Epithelial cell of proximal tubule (primary cell): ENCODE measurements at regions not wholly inside any gene's neighbourhood (a gene's known extent, or its start where the extent isn't known, plus 50 kb on each side); places are given as distances from the start of the nearest gene placed in this dataset.

Experiments
- DNase-seq: peaks from one replicate; pipeline ENCODE4 v3.0.0-alpha.2; 2011; ENCODE audit warnings: low read depth
- H3K4me3 ChIP-seq: 2 replicates; pipeline ENCODE4 v1.5.1; 2011; ENCODE audit warnings: low read depth, mild to moderate bottlenecking, low read length
- TF ChIP-seq, protein P1 (sequence below): conservative IDR thresholded peaks from 2 replicates; pipeline ENCODE4 v1.5.1; 2012; ENCODE audit warnings: low read depth, mild to moderate bottlenecking, low read length

GRCh38 chr5:82560561-82560960 lies 282.4 kb upstream of the RPS23 start:
- no peak overlapping the region for H3K4me3 ChIP-seq
- DNase-seq, result no peak
- TF ChIP-seq, protein P1, sequence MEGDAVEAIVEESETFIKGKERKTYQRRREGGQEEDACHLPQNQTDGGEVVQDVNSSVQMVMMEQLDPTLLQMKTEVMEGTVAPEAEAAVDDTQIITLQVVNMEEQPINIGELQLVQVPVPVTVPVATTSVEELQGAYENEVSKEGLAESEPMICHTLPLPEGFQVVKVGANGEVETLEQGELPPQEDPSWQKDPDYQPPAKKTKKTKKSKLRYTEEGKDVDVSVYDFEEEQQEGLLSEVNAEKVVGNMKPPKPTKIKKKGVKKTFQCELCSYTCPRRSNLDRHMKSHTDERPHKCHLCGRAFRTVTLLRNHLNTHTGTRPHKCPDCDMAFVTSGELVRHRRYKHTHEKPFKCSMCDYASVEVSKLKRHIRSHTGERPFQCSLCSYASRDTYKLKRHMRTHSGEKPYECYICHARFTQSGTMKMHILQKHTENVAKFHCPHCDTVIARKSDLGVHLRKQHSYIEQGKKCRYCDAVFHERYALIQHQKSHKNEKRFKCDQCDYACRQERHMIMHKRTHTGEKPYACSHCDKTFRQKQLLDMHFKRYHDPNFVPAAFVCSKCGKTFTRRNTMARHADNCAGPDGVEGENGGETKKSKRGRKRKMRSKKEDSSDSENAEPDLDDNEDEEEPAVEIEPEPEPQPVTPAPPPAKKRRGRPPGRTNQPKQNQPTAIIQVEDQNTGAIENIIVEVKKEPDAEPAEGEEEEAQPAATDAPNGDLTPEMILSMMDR, result no peak

- TF ChIP-seq, protein P1, result no peak
- H3K4me3 ChIP-seq, result no peak overlapping the region
- DNase-seq, result no peak
Observed at GRCh38 chr5:82551840-82552385, 273.8 kb upstream of the RPS23 start.

DNA sequence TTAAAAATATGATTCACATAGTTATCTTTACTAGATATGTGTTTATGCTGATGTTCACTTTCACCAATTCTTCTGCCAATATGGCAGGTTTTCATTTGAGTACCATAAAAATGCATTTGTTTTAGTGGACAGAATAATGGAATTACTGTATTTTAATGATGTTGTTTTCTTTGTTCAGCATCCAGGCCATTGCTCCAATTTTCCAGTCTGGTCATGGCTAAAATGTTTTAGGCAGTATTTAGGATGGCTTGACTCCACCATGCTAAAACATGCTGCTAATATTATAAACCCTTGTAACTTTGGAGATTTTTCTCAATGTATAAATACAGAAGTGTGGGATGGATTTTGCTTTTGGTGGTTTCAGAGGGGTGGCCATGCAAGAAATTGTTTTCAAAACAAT lies 273.0 kb upstream of the RPS23 start:
- H3K4me3 ChIP-seq, result no peak overlapping the region
- DNase-seq, result no peak
- TF ChIP-seq, protein P1, result no peak

GRCh38 chr5:82549263-82549662 lies 271.1 kb upstream of the RPS23 start:
- TF ChIP-seq, protein P1, result no peak
- H3K4me3 ChIP-seq, result no peak overlapping the region
- DNase-seq, result no peak

DNA sequence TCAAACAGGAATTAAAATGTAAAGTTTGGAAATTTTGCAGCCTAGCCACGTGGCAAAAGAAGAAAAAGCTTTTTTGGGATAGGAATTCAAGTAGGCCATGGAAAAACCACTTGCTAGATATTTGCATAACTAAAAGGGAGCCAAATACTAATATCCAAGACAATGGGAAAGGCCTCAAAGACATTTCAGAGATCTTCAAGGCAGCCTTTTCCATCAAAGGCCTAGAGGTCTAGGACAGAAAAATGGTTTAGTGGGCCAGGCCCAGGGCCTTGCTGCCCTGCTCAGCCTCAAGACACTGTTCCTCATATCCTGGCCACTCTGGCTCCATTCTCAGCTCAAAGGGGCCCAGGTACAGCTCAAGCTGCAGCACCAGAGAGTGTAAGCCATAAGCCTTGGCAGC lies 265.9 kb upstream of the RPS23 start:
- TF ChIP-seq, protein P1, result no peak
- DNase-seq, result no peak
- H3K4me3 ChIP-seq, result no peak overlapping the region

DNA sequence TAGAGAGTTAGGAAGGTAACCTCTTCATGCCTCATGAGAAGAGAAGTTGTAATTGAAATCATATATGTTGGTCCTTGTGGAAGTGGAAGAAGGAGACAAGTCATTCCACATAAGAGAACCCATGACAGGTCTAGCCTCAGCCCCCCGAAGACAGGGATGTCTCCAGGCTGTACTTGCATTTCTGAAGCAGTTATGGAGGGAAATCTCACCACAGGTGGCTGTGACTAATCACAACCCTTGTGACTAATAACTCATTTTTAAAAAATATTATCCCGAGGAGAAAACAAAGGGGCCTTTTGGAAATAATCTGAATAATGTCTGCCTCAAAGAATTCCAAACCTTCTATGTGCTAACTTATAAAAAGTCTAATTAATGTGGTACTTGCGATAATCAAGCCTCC lies 262.1 kb upstream of the RPS23 start:
- TF ChIP-seq, protein P1, result no peak
- no peak for DNase-seq
- H3K4me3 ChIP-seq, result no peak overlapping the region

DNA sequence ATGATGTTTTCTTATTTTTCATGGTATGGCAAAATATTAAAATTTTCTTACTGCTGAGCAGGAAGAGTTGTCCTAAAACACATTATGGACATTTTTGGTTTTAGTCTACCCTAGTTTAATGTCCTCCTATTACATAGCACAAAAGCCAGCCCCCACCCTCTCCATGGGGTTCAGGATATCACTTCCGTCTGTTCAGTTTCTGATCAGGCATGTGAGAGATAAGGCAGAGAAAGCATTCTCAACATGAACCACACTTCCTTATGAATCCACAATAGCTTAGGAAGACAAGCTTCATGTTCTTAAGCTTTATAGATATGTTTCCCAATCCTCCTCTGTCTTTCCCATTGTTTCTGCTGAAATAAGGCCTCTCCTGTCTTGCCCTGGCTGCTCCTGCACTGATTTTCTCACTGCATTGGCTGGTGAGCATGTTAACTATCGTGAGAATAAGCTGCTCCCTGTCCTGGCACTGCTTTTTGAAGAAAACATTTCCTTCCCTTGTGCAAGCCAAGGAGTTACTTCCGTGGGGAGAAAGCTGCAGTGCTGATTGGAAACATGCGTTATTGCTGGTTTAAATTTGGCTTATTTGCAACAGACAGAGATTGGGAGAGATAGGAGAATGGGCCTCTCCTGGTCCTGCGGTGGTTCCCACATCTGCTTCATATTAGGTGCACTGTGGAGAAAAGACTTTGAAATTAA lies 260.3 kb upstream of the RPS23 start:
- H3K4me3 ChIP-seq, result no peak overlapping the region
- DNase-seq, result no peak
- TF ChIP-seq, protein P1, result no peak
